GM23338 (cell line): ENCODE measurements at regions not wholly inside any gene's neighbourhood (a gene's known extent, or its start where the extent isn't known, plus 50 kb on each side); places are given as distances from the start of the nearest gene placed in this dataset.

ENCODE experiments used
- CREB1 ChIP-seq: fragments of 250-450 bp; sonication (Bioruptor Pico); IDR thresholded peaks from 2 replicates; pipeline ENCODE4 v1.5.0; 2020; ENCODE audit warnings: low read depth, mild to moderate bottlenecking, moderate library complexity
- CTCF ChIP-seq, 2 experiments: fragments of 200-600 bp in 1 of 2; sonication (generic) in 1 of 2; conservative IDR thresholded peaks; 2 replicates each; pipeline versions ENCODE4 v1.5.1 to v1.6.1; 2016 to 2017; ENCODE audit warnings: antibody characterized with exemption in 2 of 2, low read depth in 2 of 2, mild to moderate bottlenecking in 2 of 2, moderate library complexity in 1 of 2
- EZH2phosphoT487 ChIP-seq: fragments of 200-600 bp; sonication (generic); IDR thresholded peaks from one replicate; pipeline ENCODE4 v1.8.1; 2018; ENCODE audit warnings: antibody characterized with exemption; ENCODE audit not compliant: unreplicated experiment
- NANOG ChIP-seq: IDR thresholded peaks from 2 replicates; pipeline ENCODE4 v1.6.1; 2016; ENCODE audit warnings: antibody characterized with exemption, borderline replicate concordance
- POLR2AphosphoS5 ChIP-seq: IDR thresholded peaks from 2 replicates; pipeline ENCODE4 v1.6.1; 2016; ENCODE audit warnings: antibody characterized with exemption, low read depth
- REST ChIP-seq: IDR thresholded peaks from one replicate; pipeline ENCODE4 v1.6.1; 2018; ENCODE audit warnings: antibody characterized with exemption; ENCODE audit not compliant: unreplicated experiment
- STAT1 ChIP-seq: IDR thresholded peaks from one replicate; pipeline ENCODE4 v1.6.1; 2016; ENCODE audit warnings: antibody characterized with exemption; ENCODE audit not compliant: unreplicated experiment

GRCh38 chr6:34642427-34642826 lies 54.1 kb downstream of the ILRUN start:
- TF ChIP-seq REST (no peak), EZH2phosphoT487 (no peak), STAT1 (no peak), CTCF (conservative IDR thresholded peaks at IDR 0.05; ENCODE audit: low read depth in 2 of 2) (no peak), NANOG (no peak), POLR2AphosphoS5 (no peak), CREB1 (no peak)
